Osteoblast (primary cell): ENCODE measurements at regions not wholly inside any gene's neighbourhood (a gene's known extent, or its start where the extent isn't known, plus 50 kb on each side); places are given as distances from the start of the nearest gene placed in this dataset.

Experiments
- DNase-seq: peaks from one replicate; pipeline ENCODE4 v3.0.0; 2011; ENCODE audit warnings: low spot score, mixed read lengths; ENCODE audit not compliant: insufficient read length; ENCODE audit errors: missing footprints
- H2AFZ ChIP-seq: 2 replicates; pipeline ENCODE4 v1.6.0; 2011; ENCODE audit warnings: mild to moderate bottlenecking, low read length
- H3K27ac ChIP-seq: 2 replicates; pipeline ENCODE4 v1.5.1; 2011; ENCODE audit warnings: mild to moderate bottlenecking, low read depth, low read length, moderate library complexity
- H3K27me3 ChIP-seq: 2 replicates; pipeline ENCODE4 v1.6.0; 2012; ENCODE audit warnings: mild to moderate bottlenecking, control low read depth, inconsistent platforms, low read length, moderate library complexity; ENCODE audit not compliant: insufficient read depth
- H3K36me3 ChIP-seq: 2 replicates; pipeline ENCODE4 v1.5.1; 2011; ENCODE audit warnings: mild to moderate bottlenecking, low read length, control low read depth, moderate library complexity; ENCODE audit not compliant: insufficient read depth
- H3K4me1 ChIP-seq: 2 replicates; pipeline ENCODE4 v1.5.1; 2011; ENCODE audit warnings: mild to moderate bottlenecking, low read length, control low read depth, moderate library complexity; ENCODE audit not compliant: insufficient read depth
- H3K4me2 ChIP-seq: 2 replicates; pipeline ENCODE4 v1.6.0; 2011; ENCODE audit warnings: mild to moderate bottlenecking, low read length; ENCODE audit not compliant: insufficient read depth
- H3K4me3 ChIP-seq: fragments of 200-600 bp; sonication (generic); 3 replicates; pipeline ENCODE4 v1.5.1; 2012; ENCODE audit warnings: mild to moderate bottlenecking, low read length, inconsistent platforms; ENCODE audit not compliant: insufficient read depth
- H3K79me2 ChIP-seq: 2 replicates; pipeline ENCODE4 v1.6.0; 2012; ENCODE audit warnings: mild to moderate bottlenecking, low read length, control low read depth, inconsistent platforms; ENCODE audit not compliant: insufficient read depth
- H3K9me3 ChIP-seq: 2 replicates; pipeline ENCODE4 v1.5.1; 2011; ENCODE audit warnings: low read depth, low read length, control low read depth
- H4K20me1 ChIP-seq: 2 replicates; pipeline ENCODE4 v1.6.0; 2012; ENCODE audit warnings: mild to moderate bottlenecking, low read length, control low read depth; ENCODE audit not compliant: insufficient read depth
- CTCF ChIP-seq: IDR thresholded peaks from 2 replicates; pipeline ENCODE4 v1.5.1; 2011; ENCODE audit warnings: mild to moderate bottlenecking, low read depth, low read length, moderate library complexity; ENCODE audit errors: extremely low read depth

- Histone ChIP-seq H3K9me3 (peaks cover 3% of the 10 kb centered on the region), H3K4me2 (no peak overlapping the region), H3K36me3 (no peaks in the 10 kb centered on the region), H3K27ac (no peak overlapping the region), H4K20me1 (no peaks in the 10 kb centered on the region), H3K27me3 (no peaks in the 10 kb centered on the region), H3K79me2 (no peaks in the 10 kb centered on the region), H3K4me1 (no peaks in the 10 kb centered on the region), H2AFZ (no peak overlapping the region), H3K4me3 (no peak overlapping the region)
- DNase-seq = no peak
- no peak for TF ChIP-seq CTCF
These were observed 361.9 kb upstream of the MEX3C start for GRCh38 chr18:51559198-51559901.

- no peak overlapping the region for H3K4me2 ChIP-seq
- H3K4me1 ChIP-seq = no peaks in the 10 kb centered on the region
- H3K79me2 ChIP-seq = no peaks in the 10 kb centered on the region
- no peak overlapping the region for H3K27ac ChIP-seq
- no peaks in the 10 kb centered on the region for H3K36me3 ChIP-seq
- H3K27me3 ChIP-seq = no peaks in the 10 kb centered on the region
- no peak overlapping the region for H2AFZ ChIP-seq
- DNase-seq = no peak
- H3K4me3 ChIP-seq = no peak overlapping the region
- H4K20me1 ChIP-seq = no peaks in the 10 kb centered on the region
- H3K9me3 ChIP-seq = peaks cover 2% of the 10 kb centered on the region
- no peak for TF ChIP-seq CTCF
These were observed 362.4 kb upstream of the MEX3C start for GRCh38 chr18:51559902-51560287.

GRCh38 chr18:51561821-51562220 lies 364.3 kb upstream of the MEX3C start:
- Histone ChIP-seq H3K27ac (no peak overlapping the region), H3K4me2 (no peak overlapping the region), H3K4me1 (no peaks in the 10 kb centered on the region), H3K4me3 (no peak overlapping the region), H4K20me1 (no peaks in the 10 kb centered on the region), H3K27me3 (no peaks in the 10 kb centered on the region), H3K79me2 (no peaks in the 10 kb centered on the region), H3K9me3 (peaks cover 2% of the 10 kb centered on the region), H3K36me3 (no peaks in the 10 kb centered on the region), H2AFZ (no peak overlapping the region)
- no peak for DNase-seq
- TF ChIP-seq CTCF = no peak

GRCh38 chr18:51562866-51563265 lies 365.4 kb upstream of the MEX3C start:
- H2AFZ ChIP-seq = no peak overlapping the region
- no peak overlapping the region for H3K4me3 ChIP-seq
- H3K4me1 ChIP-seq = no peaks in the 10 kb centered on the region
- TF ChIP-seq CTCF = no peak
- H3K27me3 ChIP-seq = no peaks in the 10 kb centered on the region
- peaks cover 2% of the 10 kb centered on the region for H3K9me3 ChIP-seq
- H4K20me1 ChIP-seq = no peaks in the 10 kb centered on the region
- H3K36me3 ChIP-seq = no peaks in the 10 kb centered on the region
- H3K79me2 ChIP-seq = no peaks in the 10 kb centered on the region
- no peak overlapping the region for H3K4me2 ChIP-seq
- DNase-seq = no peak
- H3K27ac ChIP-seq = no peak overlapping the region
